ENCODE measurements at regions not wholly inside any gene's neighbourhood (a gene's known extent, or its start where the extent isn't known, plus 50 kb on each side); places are given as distances from the start of the nearest gene placed in this dataset.

- no peak for TF ChIP-seq POLR2A (IDR thresholded peaks at IDR 0.05)
- no peak for TF ChIP-seq CTCF (IDR thresholded peaks at IDR 0.05)
- TF ChIP-seq POLR2AphosphoS5 (IDR thresholded peaks at IDR 0.05; ENCODE audit: insufficient read depth in 1 of 2, low read depth in 1 of 2) = no peak
These were observed 187.0 kb downstream of the HAUS1 start for GRCh38 chr18:46291149-46291548.

All from vagina (tissue), 2 donors.